ENCODE measurements at regions not wholly inside any gene's neighbourhood (a gene's known extent, or its start where the extent isn't known, plus 50 kb on each side); places are given as distances from the start of the nearest gene placed in this dataset.

DNA sequence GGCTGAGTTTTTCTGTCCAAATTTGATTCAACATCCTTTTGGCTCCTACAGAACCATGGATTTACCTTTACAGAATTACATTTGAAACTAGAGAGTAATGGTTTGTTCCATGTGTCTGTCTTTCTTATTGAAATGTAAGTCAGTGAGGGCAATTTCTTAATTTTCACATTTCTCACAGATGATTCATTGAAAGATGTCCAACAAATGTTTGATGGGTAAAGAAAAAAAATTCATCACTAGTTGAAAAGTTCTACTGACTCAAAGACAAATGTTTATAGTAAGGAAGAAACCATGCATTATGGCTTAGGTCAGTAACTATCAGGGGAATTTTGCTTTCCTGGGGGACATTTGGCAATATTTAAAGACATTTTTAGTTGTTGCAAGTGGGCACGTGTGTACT is 131.6 kb upstream of the TRPM3 start:
- Histone ChIP-seq H3K27me3 (ENCODE audit: insufficient read depth, low read length) (no peaks in the 10 kb centered on the region), H3K9ac (ENCODE audit: low read length) (no peak overlapping the region), H3K4me3 (ENCODE audit: insufficient read depth, low read depth, low read length) (no peak overlapping the region), H4K20me1 (ENCODE audit: insufficient read depth, low read length) (no peaks in the 10 kb centered on the region), H2AFZ (ENCODE audit: low read depth, low read length) (no peak overlapping the region), H3K79me2 (ENCODE audit: insufficient read depth, low read length) (no peaks in the 10 kb centered on the region), H3K9me3 (ENCODE audit: insufficient read depth, low read depth, low read length) (no peaks in the 10 kb centered on the region), H3K27ac (ENCODE audit: low read depth, low read length) (no peak overlapping the region), H3K4me2 (ENCODE audit: low read length) (no peak overlapping the region), H3K4me1 (ENCODE audit: insufficient read depth, low read length) (no peaks in the 10 kb centered on the region), H3K36me3 (ENCODE audit: insufficient read depth, low read length) (no peaks in the 10 kb centered on the region)
- Mint-ChIP-seq H3K27me3 (ENCODE audit: low read depth, unreplicated experiment) (peaks cover 1% of the 10 kb centered on the region), H3K9me3 (ENCODE audit: unreplicated experiment) (no peaks in the 10 kb centered on the region), H3K4me3 (ENCODE audit: unreplicated experiment) (no peak overlapping the region), H3K27ac (ENCODE audit: unreplicated experiment) (no peak overlapping the region), H3K36me3 (ENCODE audit: low read depth, unreplicated experiment) (no peaks in the 10 kb centered on the region), H3K4me1 (ENCODE audit: low read depth, unreplicated experiment) (no peaks in the 10 kb centered on the region)
- TF ChIP-seq, protein P1, sequence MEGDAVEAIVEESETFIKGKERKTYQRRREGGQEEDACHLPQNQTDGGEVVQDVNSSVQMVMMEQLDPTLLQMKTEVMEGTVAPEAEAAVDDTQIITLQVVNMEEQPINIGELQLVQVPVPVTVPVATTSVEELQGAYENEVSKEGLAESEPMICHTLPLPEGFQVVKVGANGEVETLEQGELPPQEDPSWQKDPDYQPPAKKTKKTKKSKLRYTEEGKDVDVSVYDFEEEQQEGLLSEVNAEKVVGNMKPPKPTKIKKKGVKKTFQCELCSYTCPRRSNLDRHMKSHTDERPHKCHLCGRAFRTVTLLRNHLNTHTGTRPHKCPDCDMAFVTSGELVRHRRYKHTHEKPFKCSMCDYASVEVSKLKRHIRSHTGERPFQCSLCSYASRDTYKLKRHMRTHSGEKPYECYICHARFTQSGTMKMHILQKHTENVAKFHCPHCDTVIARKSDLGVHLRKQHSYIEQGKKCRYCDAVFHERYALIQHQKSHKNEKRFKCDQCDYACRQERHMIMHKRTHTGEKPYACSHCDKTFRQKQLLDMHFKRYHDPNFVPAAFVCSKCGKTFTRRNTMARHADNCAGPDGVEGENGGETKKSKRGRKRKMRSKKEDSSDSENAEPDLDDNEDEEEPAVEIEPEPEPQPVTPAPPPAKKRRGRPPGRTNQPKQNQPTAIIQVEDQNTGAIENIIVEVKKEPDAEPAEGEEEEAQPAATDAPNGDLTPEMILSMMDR (IDR thresholded peaks at IDR 0.05; ENCODE audit: insufficient read depth, low read depth, low read length) = no peak
- TF ChIP-seq EZH2 (IDR thresholded peaks at IDR 0.05; ENCODE audit: insufficient read depth, low read length) = no peak
- DNase-seq (ENCODE audit: low read depth) (no peak), FAIRE-seq (no peak)

DNA sequence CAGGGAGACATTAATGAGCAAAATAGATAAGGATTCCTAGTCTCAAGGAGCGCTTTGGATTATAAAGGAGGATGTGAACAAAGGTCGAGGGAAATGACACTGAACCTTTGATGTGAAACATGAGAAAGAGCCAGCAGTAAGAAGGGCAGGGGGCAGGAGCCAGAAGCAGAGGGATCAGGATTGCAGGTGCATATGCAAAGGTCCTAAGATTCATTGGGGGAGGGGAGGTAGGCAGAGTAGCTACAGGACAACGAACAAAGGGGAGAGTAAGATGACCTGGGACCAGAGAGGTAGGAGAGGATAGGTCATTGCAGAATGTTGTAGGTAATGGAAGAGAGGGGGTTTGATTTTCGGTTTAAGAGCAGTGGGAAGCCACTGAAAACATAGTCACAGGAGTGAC is 129.2 kb upstream of the TRPM3 start:
- Histone ChIP-seq H3K27ac (ENCODE audit: low read depth, low read length) (no peak overlapping the region), H3K9me3 (ENCODE audit: insufficient read depth, low read depth, low read length) (no peaks in the 10 kb centered on the region), H2AFZ (ENCODE audit: low read depth, low read length) (no peak overlapping the region), H3K4me3 (ENCODE audit: insufficient read depth, low read depth, low read length) (no peak overlapping the region), H3K9ac (ENCODE audit: low read length) (no peak overlapping the region), H3K79me2 (ENCODE audit: insufficient read depth, low read length) (no peaks in the 10 kb centered on the region), H3K27me3 (ENCODE audit: insufficient read depth, low read length) (no peaks in the 10 kb centered on the region), H3K4me1 (ENCODE audit: insufficient read depth, low read length) (no peaks in the 10 kb centered on the region), H3K36me3 (ENCODE audit: insufficient read depth, low read length) (no peaks in the 10 kb centered on the region), H4K20me1 (ENCODE audit: insufficient read depth, low read length) (no peaks in the 10 kb centered on the region), H3K4me2 (ENCODE audit: low read length) (no peak overlapping the region)
- Mint-ChIP-seq H3K9me3 (ENCODE audit: unreplicated experiment) (no peaks in the 10 kb centered on the region), H3K27me3 (ENCODE audit: low read depth, unreplicated experiment) (peaks cover 1% of the 10 kb centered on the region), H3K36me3 (ENCODE audit: low read depth, unreplicated experiment) (no peaks in the 10 kb centered on the region), H3K4me1 (ENCODE audit: low read depth, unreplicated experiment) (no peaks in the 10 kb centered on the region), H3K4me3 (ENCODE audit: unreplicated experiment) (no peak overlapping the region), H3K27ac (ENCODE audit: unreplicated experiment) (no peak overlapping the region)
- TF ChIP-seq, protein P1 (IDR thresholded peaks at IDR 0.05; ENCODE audit: insufficient read depth, low read depth, low read length) = no peak
- no peak for TF ChIP-seq EZH2 (IDR thresholded peaks at IDR 0.05; ENCODE audit: insufficient read depth, low read length)
- FAIRE-seq (no peak), DNase-seq (ENCODE audit: low read depth) (no peak)

DNA sequence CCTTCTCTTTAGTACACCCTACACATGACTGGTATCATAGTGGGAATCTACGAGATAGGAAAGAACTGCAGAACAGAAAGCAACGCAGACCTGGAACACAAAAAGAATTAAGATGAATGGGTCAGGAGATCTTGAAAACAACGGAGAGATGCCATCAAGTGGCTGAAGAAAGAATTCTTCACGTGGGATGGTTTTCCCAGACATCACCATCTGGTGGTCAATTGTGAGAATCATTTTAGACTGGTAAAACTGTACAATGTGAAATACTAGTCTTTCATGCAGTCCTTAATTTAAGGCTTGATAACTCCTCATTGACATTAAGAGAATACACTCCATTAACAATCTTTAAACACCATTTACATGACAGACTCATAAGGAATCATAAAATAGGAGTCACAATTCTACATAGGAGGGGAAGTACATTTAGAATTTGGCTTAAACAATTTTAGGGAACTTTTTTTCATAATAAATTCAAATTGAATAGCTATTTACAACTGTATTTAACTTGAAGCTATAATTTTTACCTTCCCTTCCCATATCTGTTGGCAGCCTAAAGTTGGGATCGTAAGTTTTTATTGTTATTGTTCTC is 128.4 kb upstream of the TRPM3 start:
- H3K27ac ChIP-seq (ENCODE audit: low read depth, low read length) = no peak overlapping the region
- H3K27ac Mint-ChIP-seq (ENCODE audit: unreplicated experiment) = no peak overlapping the region
- H3K4me3 ChIP-seq (ENCODE audit: insufficient read depth, low read depth, low read length) = no peak overlapping the region
- H3K36me3 Mint-ChIP-seq (ENCODE audit: low read depth, unreplicated experiment) = no peaks in the 10 kb centered on the region
- no peak overlapping the region for H3K4me3 Mint-ChIP-seq (ENCODE audit: unreplicated experiment)
- H3K27me3 Mint-ChIP-seq (ENCODE audit: low read depth, unreplicated experiment) = no peaks in the 10 kb centered on the region
- H3K4me1 ChIP-seq (ENCODE audit: insufficient read depth, low read length) = no peaks in the 10 kb centered on the region
- no peak overlapping the region for H2AFZ ChIP-seq (ENCODE audit: low read depth, low read length)
- peak; percentile 67 for FAIRE-seq
- no peaks in the 10 kb centered on the region for H3K79me2 ChIP-seq (ENCODE audit: insufficient read depth, low read length)
- no peaks in the 10 kb centered on the region for H3K27me3 ChIP-seq (ENCODE audit: insufficient read depth, low read length)
- peak; percentile 47 for DNase-seq (ENCODE audit: low read depth)
- no peaks in the 10 kb centered on the region for H3K9me3 Mint-ChIP-seq (ENCODE audit: unreplicated experiment)
- H3K4me1 Mint-ChIP-seq (ENCODE audit: low read depth, unreplicated experiment) = no peaks in the 10 kb centered on the region
- peak overlapping the region; percentile 43 for H3K4me2 ChIP-seq (ENCODE audit: low read length)
- H4K20me1 ChIP-seq (ENCODE audit: insufficient read depth, low read length) = no peaks in the 10 kb centered on the region
- H3K9ac ChIP-seq (ENCODE audit: low read length) = no peak overlapping the region
- H3K36me3 ChIP-seq (ENCODE audit: insufficient read depth, low read length) = no peaks in the 10 kb centered on the region
- TF ChIP-seq, protein P1 (IDR thresholded peaks at IDR 0.05; ENCODE audit: insufficient read depth, low read depth, low read length) = peak; percentile 92
- TF ChIP-seq EZH2 (IDR thresholded peaks at IDR 0.05; ENCODE audit: insufficient read depth, low read length) = no peak
- no peaks in the 10 kb centered on the region for H3K9me3 ChIP-seq (ENCODE audit: insufficient read depth, low read depth, low read length)
